ENCODE measurements at regions not wholly inside any gene's neighbourhood (a gene's known extent, or its start where the extent isn't known, plus 50 kb on each side); places are given as distances from the start of the nearest gene placed in this dataset.

DNA sequence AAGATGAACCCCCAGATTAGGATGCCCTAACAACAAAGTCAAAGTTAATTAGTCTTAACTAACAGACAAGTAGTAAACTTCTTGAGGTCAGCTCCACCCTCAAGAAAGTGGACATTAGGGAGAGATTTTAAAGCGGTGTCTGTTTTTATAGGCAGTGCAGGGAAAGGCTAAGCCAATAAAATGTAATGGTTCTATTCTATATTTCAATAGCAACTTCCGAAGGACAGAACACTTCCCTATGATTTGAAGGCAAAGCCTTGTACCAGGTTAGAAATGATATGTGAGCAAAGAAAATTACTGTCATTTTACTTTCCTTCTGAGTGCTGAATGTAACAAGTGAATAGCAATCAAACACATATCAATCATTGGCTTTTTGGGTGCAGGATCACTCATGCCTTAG is 455.2 kb downstream of the ISL1 start:
- TF ChIP-seq ZFP3 (CRISPR knock-in tag; IDR thresholded peaks at IDR 0.05) (no peak), ZFP30 (CRISPR knock-in tag; IDR thresholded peaks at IDR 0.05) (no peak), ZC3H10 (CRISPR knock-in tag; IDR thresholded peaks at IDR 0.05) (no peak), ZNF70 (CRISPR knock-in tag; IDR thresholded peaks at IDR 0.05) (no peak), TOX (CRISPR knock-in tag; IDR thresholded peaks at IDR 0.05; ENCODE audit: borderline replicate concordance) (no peak), ISL1 (CRISPR knock-in tag; IDR thresholded peaks at IDR 0.05) (no peak), BACH2 (CRISPR knock-in tag; IDR thresholded peaks at IDR 0.05; ENCODE audit: borderline replicate concordance) (no peak), CSDC2 (CRISPR knock-in tag; IDR thresholded peaks at IDR 0.05) (no peak)
- TF ChIP-seq, protein P1, sequence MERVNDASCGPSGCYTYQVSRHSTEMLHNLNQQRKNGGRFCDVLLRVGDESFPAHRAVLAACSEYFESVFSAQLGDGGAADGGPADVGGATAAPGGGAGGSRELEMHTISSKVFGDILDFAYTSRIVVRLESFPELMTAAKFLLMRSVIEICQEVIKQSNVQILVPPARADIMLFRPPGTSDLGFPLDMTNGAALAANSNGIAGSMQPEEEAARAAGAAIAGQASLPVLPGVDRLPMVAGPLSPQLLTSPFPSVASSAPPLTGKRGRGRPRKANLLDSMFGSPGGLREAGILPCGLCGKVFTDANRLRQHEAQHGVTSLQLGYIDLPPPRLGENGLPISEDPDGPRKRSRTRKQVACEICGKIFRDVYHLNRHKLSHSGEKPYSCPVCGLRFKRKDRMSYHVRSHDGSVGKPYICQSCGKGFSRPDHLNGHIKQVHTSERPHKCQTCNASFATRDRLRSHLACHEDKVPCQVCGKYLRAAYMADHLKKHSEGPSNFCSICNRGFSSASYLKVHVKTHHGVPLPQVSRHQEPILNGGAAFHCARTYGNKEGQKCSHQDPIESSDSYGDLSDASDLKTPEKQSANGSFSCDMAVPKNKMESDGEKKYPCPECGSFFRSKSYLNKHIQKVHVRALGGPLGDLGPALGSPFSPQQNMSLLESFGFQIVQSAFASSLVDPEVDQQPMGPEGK (CRISPR knock-in tag; IDR thresholded peaks at IDR 0.05; ENCODE audit: borderline replicate concordance), result no peak
